ENCODE measurements at regions not wholly inside any gene's neighbourhood (a gene's known extent, or its start where the extent isn't known, plus 50 kb on each side); places are given as distances from the start of the nearest gene placed in this dataset.

DNA sequence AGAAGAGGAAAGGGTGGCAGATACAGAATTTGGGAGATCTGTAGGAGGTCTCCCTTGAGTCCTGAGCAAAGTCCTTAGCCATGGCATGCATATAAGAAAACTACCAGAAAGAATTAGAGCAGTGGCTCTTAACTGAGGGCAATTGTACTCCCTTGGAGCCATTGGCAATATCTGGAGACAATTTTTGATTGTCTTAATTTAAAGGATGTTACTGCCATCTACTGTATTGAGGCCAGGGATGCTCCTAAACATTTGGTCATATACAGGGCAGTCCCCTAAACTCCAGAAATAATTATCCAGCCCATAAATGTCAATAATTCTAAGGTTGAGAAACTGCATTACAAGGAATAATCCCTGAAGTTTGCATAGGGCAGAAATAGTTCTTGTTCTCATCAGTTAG, 136.4 kb upstream of the ODAD2 start:
- no peak for TF ChIP-seq GATA3 (IDR thresholded peaks at IDR 0.05; ENCODE audit: low read depth, low read length)

DNA sequence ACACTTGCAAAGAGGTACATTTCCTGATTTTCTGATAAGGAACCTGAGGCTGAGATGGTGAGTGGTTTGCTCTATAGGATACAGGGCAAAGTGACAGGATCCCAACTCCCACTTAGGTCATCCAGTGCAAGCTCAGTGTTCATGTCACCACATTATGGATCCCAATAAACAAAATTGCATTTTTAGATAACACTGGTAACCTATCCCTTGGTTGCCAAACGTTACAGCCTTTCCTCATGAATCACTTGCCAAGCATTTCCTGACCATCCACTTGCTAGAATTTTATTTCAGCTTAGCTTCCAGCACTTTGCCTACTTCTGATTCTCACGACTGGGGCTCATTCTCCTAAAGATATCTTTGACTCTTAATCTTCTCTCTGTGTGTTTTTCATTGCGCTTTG, 131.4 kb upstream of the ODAD2 start:
- no peak for TF ChIP-seq GATA3 (IDR thresholded peaks at IDR 0.05; ENCODE audit: low read depth, low read length)
- no peak for TF ChIP-seq GATA2 (IDR thresholded peaks at IDR 0.05; ENCODE audit: low read depth, low read length)

- no peak for TF ChIP-seq GATA3 (IDR thresholded peaks at IDR 0.05; ENCODE audit: low read depth, low read length)
- TF ChIP-seq GATA2 (IDR thresholded peaks at IDR 0.05; ENCODE audit: low read depth, low read length): no peak
Measured at GRCh38 chr10:28127881-28128280, 129.0 kb upstream of the ODAD2 start.

GRCh38 chr10:28125701-28126100, 126.8 kb upstream of the ODAD2 start:
- TF ChIP-seq GATA3 (IDR thresholded peaks at IDR 0.05; ENCODE audit: low read depth, low read length) (no peak), GATA2 (IDR thresholded peaks at IDR 0.05; ENCODE audit: low read depth, low read length) (no peak)

DNA sequence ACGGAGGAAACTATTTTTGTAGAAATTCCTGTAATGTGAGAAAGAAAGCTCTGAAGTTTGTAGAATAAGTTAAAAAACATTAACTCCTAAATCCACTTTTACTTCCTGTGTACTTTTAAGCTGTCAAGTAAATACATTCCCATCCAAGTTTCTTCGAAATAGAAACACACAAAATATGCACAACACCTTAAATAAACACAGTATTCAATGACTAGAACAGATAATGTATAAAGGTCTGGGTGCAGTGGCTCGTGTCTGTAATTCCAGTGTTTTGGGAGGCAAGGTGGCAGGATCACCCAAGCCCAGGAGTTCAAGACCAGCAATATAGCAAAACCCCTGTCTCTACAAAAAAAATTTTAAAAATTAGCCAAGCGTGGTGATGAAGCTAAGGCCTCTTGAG, 121.9 kb upstream of the ODAD2 start:
- TF ChIP-seq GATA2 (IDR thresholded peaks at IDR 0.05; ENCODE audit: low read depth, low read length) (no peak), GATA3 (IDR thresholded peaks at IDR 0.05; ENCODE audit: low read depth, low read length) (no peak)

DNA sequence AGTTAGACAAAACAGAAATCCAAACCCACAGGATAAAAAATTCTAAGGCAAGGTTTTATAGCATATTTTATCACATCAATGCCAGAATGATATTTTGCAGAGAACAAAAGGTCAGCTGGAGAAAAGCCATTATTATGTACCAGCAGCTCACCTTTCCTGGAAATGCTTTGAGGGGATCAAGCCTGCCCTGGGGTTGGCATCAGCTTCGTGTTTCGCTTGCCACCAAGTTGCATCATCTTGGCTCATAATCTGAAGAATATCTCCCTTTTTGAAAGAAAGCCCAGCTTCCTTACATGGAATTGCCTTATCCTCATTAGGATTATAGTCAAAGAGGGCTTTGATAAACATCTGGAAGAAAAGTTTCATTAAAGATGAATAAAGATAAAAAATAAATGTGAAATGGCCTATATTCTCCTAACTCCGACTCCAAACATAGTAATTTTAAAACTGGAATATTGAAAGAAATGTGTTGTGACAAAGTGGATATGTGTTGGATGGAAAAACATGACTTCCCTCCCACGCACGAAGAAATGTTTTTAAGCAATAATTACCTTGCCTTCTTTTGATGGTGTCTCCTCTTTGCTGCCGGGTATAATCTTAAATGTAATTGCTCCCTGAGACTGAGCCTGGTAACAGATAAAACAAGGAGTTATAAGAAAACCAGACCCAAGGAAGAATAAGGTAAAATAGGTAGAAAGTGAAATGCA, 121.3 kb upstream of the ODAD2 start:
- TF ChIP-seq GATA2 (IDR thresholded peaks at IDR 0.05; ENCODE audit: low read depth, low read length) (no peak), GATA3 (IDR thresholded peaks at IDR 0.05; ENCODE audit: low read depth, low read length) (no peak)

DNA sequence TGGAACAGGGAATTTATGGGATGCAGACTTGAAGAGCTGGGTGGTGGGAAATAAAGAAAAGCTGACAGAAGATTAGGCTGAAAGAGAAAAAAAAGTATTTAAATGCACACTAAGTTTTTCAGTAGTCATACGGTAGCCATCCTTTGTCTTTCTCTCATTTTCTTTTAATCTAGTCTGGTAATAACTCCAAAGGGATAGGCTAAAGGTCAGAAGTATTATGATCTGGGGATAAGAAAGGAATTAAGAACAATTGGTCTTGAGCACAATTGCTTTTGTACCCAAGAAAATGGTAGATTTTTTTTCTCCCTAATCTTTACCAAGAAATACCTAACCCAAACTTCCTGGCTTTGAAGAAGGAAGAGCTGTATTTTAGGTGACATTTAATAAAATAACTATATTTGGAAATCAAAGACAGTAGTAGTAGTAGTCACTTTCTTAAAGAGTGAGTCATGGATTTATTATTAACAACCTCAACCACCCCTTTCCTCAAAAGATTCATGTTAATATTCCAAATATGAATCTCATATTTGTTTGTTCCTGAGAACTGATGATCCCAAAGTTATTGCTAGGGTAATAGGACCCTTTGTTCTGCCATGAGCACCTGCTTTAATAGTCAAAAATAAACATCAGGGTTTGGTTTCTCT, 120.2 kb upstream of the ODAD2 start:
- no peak for TF ChIP-seq GATA3 (IDR thresholded peaks at IDR 0.05; ENCODE audit: low read depth, low read length)
- no peak for TF ChIP-seq GATA2 (IDR thresholded peaks at IDR 0.05; ENCODE audit: low read depth, low read length)

- no peak for TF ChIP-seq GATA2 (IDR thresholded peaks at IDR 0.05; ENCODE audit: low read depth, low read length)
- TF ChIP-seq GATA3 (IDR thresholded peaks at IDR 0.05; ENCODE audit: low read depth, low read length): no peak
Measured at GRCh38 chr10:28113202-28113601, 114.3 kb upstream of the ODAD2 start.

DNA sequence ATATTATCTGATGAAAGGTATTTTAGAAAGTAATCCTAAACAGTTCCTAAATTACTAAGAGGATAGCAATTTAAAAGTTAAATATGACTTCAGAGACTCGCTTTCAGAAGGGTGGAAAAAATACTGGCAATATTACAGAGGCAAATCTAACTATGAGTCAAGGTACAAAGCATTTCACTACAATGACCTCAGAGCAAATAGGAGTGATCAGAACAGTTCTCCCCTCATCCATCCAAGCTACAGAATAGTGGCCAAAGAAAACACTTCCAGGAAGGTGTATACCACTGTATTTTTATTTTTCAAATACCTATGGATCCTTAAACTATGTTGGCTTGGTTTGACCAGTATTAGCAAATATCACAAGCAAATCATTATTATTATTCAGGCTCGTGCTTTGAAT, 112.8 kb upstream of the ODAD2 start:
- TF ChIP-seq GATA2 (IDR thresholded peaks at IDR 0.05; ENCODE audit: low read depth, low read length) (no peak), GATA3 (IDR thresholded peaks at IDR 0.05; ENCODE audit: low read depth, low read length) (no peak)

DNA sequence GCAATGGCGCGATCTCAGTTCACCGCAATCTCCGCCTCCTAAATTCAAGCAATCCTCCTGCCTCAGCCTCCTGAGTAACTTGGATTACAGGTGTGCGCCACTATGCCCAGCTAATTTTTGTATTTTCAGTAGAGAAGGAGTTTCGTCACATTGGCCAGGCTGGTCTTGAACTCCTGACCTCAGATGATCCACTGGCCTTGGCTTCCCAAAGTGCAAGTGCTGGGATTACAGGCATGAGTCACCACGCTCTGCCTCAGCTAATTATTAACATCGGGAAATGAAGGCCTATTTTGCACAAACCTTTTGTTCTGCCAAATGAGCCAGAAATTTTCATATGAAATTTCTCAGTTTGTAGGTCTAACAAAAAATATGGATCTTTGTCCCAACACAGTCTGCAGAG, 106.7 kb upstream of the ODAD2 start:
- TF ChIP-seq GATA2 (IDR thresholded peaks at IDR 0.05; ENCODE audit: low read depth, low read length) (no peak), GATA3 (IDR thresholded peaks at IDR 0.05; ENCODE audit: low read depth, low read length) (no peak)

DNA sequence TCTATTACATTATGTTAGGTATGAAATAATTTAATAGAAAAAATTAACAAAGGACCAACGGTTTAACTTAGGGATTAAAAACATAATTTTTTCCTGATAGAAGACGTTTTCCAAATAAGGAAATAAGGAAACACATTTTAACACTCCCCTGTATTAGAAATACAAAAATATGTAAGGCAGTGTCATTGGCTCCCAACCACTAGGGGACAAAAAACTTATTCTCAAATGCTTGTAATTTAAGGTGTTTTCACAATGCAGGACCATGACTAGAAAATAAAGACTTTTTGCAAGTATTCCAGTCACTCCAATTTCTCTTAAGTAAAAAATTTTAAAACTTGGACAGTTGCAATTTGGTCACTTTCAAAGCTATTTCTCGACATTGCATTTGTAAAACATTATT, 98.8 kb upstream of the ODAD2 start:
- TF ChIP-seq GATA2 (IDR thresholded peaks at IDR 0.05; ENCODE audit: low read depth, low read length): no peak
- TF ChIP-seq GATA3 (IDR thresholded peaks at IDR 0.05; ENCODE audit: low read depth, low read length): no peak

- TF ChIP-seq GATA2 (IDR thresholded peaks at IDR 0.05; ENCODE audit: low read depth, low read length) (no peak), GATA3 (IDR thresholded peaks at IDR 0.05; ENCODE audit: low read depth, low read length) (no peak)
Measured at GRCh38 chr10:28095791-28096378, 97.0 kb upstream of the ODAD2 start.

- TF ChIP-seq GATA2 (IDR thresholded peaks at IDR 0.05; ENCODE audit: low read depth, low read length) (no peak), GATA3 (IDR thresholded peaks at IDR 0.05; ENCODE audit: low read depth, low read length) (no peak)
Measured at GRCh38 chr10:28094121-28094520, 95.2 kb upstream of the ODAD2 start.

GRCh38 chr10:28091913-28092312, 93.0 kb upstream of the ODAD2 start:
- TF ChIP-seq GATA2 (IDR thresholded peaks at IDR 0.05; ENCODE audit: low read depth, low read length) (no peak), GATA3 (IDR thresholded peaks at IDR 0.05; ENCODE audit: low read depth, low read length) (no peak)

DNA sequence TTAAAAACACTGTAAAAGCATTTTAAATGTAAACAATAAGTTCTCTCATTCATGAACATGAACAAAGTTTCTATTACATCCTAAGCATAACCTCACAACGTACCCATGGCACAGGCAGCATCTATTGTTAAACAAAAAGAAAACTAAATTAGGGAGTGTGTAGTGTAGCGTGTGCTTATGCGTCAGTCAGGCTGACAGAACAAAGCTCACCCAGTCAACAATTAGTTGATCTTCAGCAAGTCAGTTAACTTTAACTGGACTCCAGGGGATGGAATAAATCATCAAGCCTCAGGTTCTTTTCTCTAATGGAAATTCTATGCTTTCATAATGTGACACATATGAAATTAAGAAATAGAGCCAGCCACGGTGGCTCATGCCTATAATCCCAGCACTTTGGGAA, 91.6 kb upstream of the ODAD2 start:
- TF ChIP-seq GATA2 (IDR thresholded peaks at IDR 0.05; ENCODE audit: low read depth, low read length): no peak
- TF ChIP-seq GATA3 (IDR thresholded peaks at IDR 0.05; ENCODE audit: low read depth, low read length): no peak
